PC-9 (cell line): ENCODE measurements at regions not wholly inside any gene's neighbourhood (a gene's known extent, or its start where the extent isn't known, plus 50 kb on each side); places are given as distances from the start of the nearest gene placed in this dataset. TPM values are rescaled to one million over a fixed set of nuclear protein-coding genes. Genes with fewer than 3 reads are reported as not detected.

ENCODE experiments used
- microRNA-seq: library from miRNA; unstranded; fragments of <30 nt; microRNA quantifications from one replicate; pipeline ENCODE4 v1.2.0, GENCODE V29; 2021; ENCODE audit warnings: borderline number of aligned reads, borderline replicate concordance

Small RNA genes lying in the stretch of these regions (microRNA-seq; reads per million reads assigned to microRNA genes)
- gene MIR325, result not detected
- gene MIR384, result not detected
